Fibroblast of the aortic adventitia (primary cell): ENCODE measurements at regions not wholly inside any gene's neighbourhood (a gene's known extent, or its start where the extent isn't known, plus 50 kb on each side); places are given as distances from the start of the nearest gene placed in this dataset.

ENCODE experiments used
- DNase-seq: peaks from one replicate; pipeline ENCODE4 v3.0.0-alpha.2; 2010; ENCODE audit warnings: low read depth
- H3K4me3 ChIP-seq: 2 replicates; pipeline ENCODE4 v1.5.1; 2011; ENCODE audit warnings: low read depth, mild to moderate bottlenecking, control low read depth, low read length, moderate library complexity
- TF ChIP-seq, protein P1 (sequence below): IDR thresholded peaks from 2 replicates; pipeline ENCODE4 v1.5.1; 2011; ENCODE audit warnings: mild to moderate bottlenecking, low read length, control low read depth, inconsistent platforms; ENCODE audit not compliant: insufficient read depth

DNA sequence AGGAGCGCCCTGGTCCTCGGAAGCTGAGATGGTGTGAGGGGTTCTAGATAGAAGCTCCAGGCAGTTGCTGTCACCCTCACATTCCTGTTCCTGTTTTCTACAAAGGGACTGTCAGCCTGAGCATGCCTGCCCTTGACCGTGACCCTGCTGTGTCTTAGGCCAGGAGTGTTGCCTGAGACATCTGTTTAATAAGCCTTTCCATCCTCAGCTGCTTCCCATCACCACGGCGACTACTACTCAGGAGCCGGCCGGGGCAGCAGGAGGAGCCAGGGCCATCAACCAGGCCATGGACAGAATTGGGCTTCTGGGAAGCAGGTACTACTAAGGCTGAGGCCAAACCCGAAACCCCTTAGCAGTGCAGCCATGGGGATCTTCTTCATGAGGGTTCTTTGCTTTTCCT is 151.4 kb downstream of the KATNIP start:
- TF ChIP-seq, protein P1, sequence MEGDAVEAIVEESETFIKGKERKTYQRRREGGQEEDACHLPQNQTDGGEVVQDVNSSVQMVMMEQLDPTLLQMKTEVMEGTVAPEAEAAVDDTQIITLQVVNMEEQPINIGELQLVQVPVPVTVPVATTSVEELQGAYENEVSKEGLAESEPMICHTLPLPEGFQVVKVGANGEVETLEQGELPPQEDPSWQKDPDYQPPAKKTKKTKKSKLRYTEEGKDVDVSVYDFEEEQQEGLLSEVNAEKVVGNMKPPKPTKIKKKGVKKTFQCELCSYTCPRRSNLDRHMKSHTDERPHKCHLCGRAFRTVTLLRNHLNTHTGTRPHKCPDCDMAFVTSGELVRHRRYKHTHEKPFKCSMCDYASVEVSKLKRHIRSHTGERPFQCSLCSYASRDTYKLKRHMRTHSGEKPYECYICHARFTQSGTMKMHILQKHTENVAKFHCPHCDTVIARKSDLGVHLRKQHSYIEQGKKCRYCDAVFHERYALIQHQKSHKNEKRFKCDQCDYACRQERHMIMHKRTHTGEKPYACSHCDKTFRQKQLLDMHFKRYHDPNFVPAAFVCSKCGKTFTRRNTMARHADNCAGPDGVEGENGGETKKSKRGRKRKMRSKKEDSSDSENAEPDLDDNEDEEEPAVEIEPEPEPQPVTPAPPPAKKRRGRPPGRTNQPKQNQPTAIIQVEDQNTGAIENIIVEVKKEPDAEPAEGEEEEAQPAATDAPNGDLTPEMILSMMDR, result no peak
- no peak overlapping the region for H3K4me3 ChIP-seq
- no peak for DNase-seq

DNA sequence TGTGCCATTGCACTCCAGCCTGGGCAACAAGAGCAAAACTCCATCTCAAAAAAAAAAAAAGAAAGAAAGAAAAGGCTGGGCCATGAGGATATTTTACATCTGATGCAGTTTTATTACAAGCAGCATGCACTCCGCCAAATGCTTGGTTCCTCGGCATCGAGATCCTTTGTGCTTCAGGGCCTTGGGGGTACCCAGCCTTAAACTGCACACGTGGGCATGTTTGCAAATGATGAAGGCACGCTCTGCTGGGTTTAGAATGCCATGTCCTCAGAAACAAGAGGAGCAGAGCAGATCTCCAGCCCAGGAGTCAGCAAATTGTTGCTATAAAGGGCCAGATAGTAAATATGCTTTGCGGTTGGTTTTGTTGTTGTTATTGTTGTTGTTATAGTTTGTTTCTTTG is 153.2 kb downstream of the KATNIP start:
- TF ChIP-seq, protein P1, result no peak
- H3K4me3 ChIP-seq, result no peak overlapping the region
- no peak for DNase-seq

DNA sequence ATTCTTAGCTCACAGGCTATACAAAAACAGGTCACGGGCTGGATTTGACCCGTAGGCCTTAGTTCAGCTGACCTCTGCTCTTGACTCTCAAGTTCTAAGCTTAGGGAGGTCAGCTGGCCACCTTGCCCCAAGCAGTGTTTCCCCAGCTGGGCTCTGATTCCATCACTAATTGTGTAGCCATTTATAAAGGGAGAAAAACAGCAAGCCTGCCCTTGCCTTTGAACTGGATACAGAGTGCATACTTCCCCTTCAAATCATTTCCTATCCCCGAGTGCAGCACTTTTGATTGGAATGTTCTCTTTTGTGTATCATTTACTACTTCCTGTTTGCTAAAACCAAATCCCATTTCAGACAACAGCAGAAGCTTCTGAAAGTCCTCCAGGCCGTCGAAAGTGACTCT is 153.6 kb downstream of the KATNIP start:
- no peak overlapping the region for H3K4me3 ChIP-seq
- TF ChIP-seq, protein P1, result no peak
- peak; percentile 12 for DNase-seq

DNA sequence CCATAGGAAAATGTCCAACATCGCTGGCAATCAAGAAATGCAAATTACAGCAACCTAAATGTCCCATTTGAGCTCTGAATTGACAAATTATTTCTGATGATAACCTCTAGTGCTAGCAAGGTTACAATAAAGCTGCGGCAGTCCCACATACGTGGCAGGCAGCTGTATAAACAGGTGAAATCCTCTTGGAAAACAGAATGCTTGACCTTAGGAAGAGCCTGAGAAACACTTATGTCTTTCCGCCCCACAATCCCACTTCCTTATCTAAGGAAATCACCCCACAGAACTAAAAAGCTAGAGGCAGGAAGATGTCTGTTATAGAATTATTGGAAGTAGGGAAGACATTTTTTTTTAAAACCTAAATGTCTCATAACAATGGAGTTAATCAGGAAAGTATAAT is 154.3 kb downstream of the KATNIP start:
- no peak for DNase-seq
- no peak overlapping the region for H3K4me3 ChIP-seq
- TF ChIP-seq, protein P1, result no peak

DNA sequence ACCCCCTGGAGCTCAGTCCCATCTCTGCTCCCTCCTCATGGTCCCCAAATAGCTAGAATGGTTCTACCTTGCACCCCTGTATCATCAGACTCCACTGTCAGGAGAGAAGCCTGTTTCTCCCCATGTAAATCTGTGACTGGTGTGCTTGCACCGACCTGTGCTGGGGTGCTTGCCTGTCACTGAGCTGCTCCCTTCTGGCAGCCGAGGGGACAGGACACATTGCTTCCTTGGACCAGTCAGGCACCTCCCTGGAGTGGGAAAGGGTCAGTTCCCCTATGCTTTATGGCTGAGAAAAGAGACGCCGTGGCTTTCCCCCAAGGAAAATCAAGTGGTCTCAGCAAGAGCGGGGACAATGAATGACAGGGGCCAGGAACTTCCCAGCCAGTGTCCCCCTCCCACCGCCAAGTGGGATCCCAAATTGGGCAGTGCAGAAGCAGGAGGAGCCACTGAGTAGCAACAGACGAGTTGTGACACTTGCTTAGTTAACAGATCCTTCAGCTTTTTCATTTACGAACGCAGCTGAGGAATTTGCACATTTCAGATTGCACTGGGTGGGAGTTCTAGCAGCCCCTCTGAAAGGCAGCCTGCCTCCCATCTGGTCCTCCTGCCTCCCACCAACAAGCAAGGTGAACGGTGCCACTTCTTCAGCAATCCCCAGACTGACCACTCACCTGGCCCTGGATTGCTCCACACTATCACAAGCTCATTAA is 156.4 kb downstream of the KATNIP start:
- DNase-seq, result no peak
- TF ChIP-seq, protein P1, result no peak
- no peak overlapping the region for H3K4me3 ChIP-seq

DNA sequence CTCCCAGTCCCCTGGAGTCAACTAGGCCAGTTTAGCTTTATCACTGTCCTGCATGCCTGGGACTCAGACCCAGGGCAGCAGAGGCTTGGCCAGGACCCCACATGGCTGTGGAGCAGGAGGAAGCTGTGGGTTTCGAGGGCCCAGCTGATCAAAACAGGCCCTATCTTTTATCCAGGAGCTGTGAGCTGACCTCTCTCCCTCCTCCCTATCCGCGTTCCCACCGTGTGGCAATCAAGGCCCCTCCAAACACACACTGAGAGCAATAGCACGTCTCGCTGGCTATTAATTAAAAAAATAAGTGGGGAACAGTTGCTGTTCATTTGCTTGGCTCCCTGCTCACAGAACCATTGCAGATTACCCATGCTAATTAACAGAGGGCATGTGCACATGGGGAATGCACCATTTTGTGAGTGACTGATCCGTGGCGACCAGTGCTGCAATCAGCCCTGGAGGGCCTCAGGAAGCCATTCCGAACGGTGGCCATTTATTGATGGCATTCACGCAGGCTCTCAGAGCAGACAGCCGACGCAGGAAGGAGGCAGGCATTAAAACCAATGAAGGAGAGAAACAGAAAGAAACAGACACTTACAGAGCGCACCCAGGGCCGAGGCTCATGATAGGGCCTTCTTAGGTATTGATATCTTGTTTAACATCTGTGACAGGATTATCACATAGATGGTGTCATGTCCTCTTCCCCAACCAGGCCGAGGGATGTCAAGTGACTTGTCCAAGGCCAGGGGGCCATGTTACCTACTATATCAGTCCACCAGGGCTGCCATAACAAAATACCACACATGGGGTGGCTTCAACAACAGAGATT is 157.1 kb downstream of the KATNIP start:
- TF ChIP-seq, protein P1, result no peak
- H3K4me3 ChIP-seq, result no peak overlapping the region
- no peak for DNase-seq
